Spleen (tissue), 7 donors: ENCODE measurements at regions not wholly inside any gene's neighbourhood (a gene's known extent, or its start where the extent isn't known, plus 50 kb on each side); places are given as distances from the start of the nearest gene placed in this dataset.

ENCODE experiments used
- CTCF ChIP-seq, 11 experiments: fragments of 200-600 bp in 7 of 11; fragments of 450-650 bp in 4 of 11; sonication (generic) in 4 of 11; IDR thresholded peaks in 8 of 11; conservative IDR thresholded peaks in 3 of 11; 1 replicate in 7 of 11; 2 replicates in 4 of 11; pipeline versions ENCODE4 v1.4.0 to v1.8.0; 2016 to 2021; ENCODE audit warnings: antibody characterized with exemption in 11 of 11, inconsistent platforms in 4 of 11, mild to moderate bottlenecking in 1 of 11
- POLR2A ChIP-seq, 3 donors: fragments of 450-650 bp; IDR thresholded peaks; one replicate each; pipeline ENCODE4 v1.5.1; 2017; ENCODE audit warnings: antibody characterized with exemption in 3 of 3, mild to moderate bottlenecking in 1 of 3
- donor health status: DM: no; HTN: no; CAD: no; lungs with moderate emphysema.
- donor health status: DM: no; HTN: no; CAD: no.
- donor health status: DM: no; HTN: no; CAD: no.

GRCh38 chr2:107255744-107256143 is 369.8 kb upstream of the ST6GAL2 start:
- no peak for TF ChIP-seq CTCF (IDR thresholded peaks at IDR 0.05 in 8 of 11, conservative IDR thresholded peaks at IDR 0.05 in 3 of 11)
- TF ChIP-seq POLR2A (IDR thresholded peaks at IDR 0.05), result no peak
